ENCODE measurements at regions not wholly inside any gene's neighbourhood (a gene's known extent, or its start where the extent isn't known, plus 50 kb on each side); places are given as distances from the start of the nearest gene placed in this dataset.

GRCh38 chr11:37364246-37364839 is 766.3 kb upstream of the RAG2 start:
- TF ChIP-seq POLR2A (IDR thresholded peaks at IDR 0.05), result no peak
- TF ChIP-seq CTCF (IDR thresholded peaks at IDR 0.05), result no peak

Data from ovary (tissue), 3 donors.